Body of pancreas (tissue), 4 donors: ENCODE measurements at regions not wholly inside any gene's neighbourhood (a gene's known extent, or its start where the extent isn't known, plus 50 kb on each side); places are given as distances from the start of the nearest gene placed in this dataset.

ENCODE experiments used
- ATAC-seq: fragments of 150-250 bp; one replicate; pipeline ENCODE4 v1.9.1; 2016
- DNase-seq, 4 donors: peaks; one replicate each; pipeline ENCODE4 v3.0.0-alpha.2; 2019
- H3K27ac ChIP-seq, 4 donors: fragments of 200-600 bp; sonication (generic); 1 replicate in 3 of 4; 2 replicates in 1 of 4; pipeline versions ENCODE4 v1.5.1 to v1.6.1; 2016 to 2019; ENCODE audit warnings: mild to moderate bottlenecking in 1 of 4, mixed read lengths in 1 of 4, moderate library complexity in 1 of 4
- H3K27me3 ChIP-seq, 2 donors: fragments of 200-600 bp; sonication (generic); one replicate each; pipeline ENCODE4 v1.6.0; 2016; ENCODE audit warnings: mild to moderate bottlenecking in 1 of 2
- H3K36me3 ChIP-seq, 2 donors: fragments of 200-600 bp; sonication (generic); replicated peaks in 1 of 2; 2 replicates each; pipeline ENCODE4 v1.5.1; 2016; ENCODE audit warnings: low read depth in 2 of 2; ENCODE audit not compliant: insufficient read depth in 1 of 2
- H3K4me1 ChIP-seq: fragments of 200-600 bp; sonication (generic); one replicate; pipeline ENCODE4 v1.6.0; 2016
- H3K4me3 ChIP-seq, 2 donors: fragments of 200-600 bp; sonication (generic); 1 replicate in 1 of 2; 2 replicates in 1 of 2; pipeline ENCODE4 v1.5.1; 2016 to 2019
- H3K9me3 ChIP-seq, 3 donors: fragments of 200-600 bp; sonication (generic); 1 replicate in 2 of 3; 2 replicates in 1 of 3; pipeline ENCODE4 v1.5.1; 2016
- POLR2A ChIP-seq, 3 donors: fragments of 450-650 bp; IDR thresholded peaks; one replicate each; pipeline ENCODE4 v1.6.1; 2016; ENCODE audit warnings: antibody characterized with exemption in 3 of 3, mild to moderate bottlenecking in 2 of 3
- WGBS, 2 donors: methylation state at CpG; one replicate each; pipeline ENCODE4 v1.1.5; 2017; 5-methylcytosine and 5-hydroxymethylcytosine counted together
- intact Hi-C: fragments of 100-400 bp; cut with DNase I; formaldehyde crosslinking; loops from one replicate; pipeline ENCODE4 v1.15.1; 2023
- TF ChIP-seq, protein P1 (sequence below), 7 experiments: fragments of 450-650 bp in 4 of 7; fragments of 200-600 bp in 3 of 7; sonication (generic) in 3 of 7; IDR thresholded peaks; one replicate each; pipeline ENCODE4 v1.5.1; 2016 to 2019; ENCODE audit warnings: antibody characterized with exemption in 7 of 7

DNA sequence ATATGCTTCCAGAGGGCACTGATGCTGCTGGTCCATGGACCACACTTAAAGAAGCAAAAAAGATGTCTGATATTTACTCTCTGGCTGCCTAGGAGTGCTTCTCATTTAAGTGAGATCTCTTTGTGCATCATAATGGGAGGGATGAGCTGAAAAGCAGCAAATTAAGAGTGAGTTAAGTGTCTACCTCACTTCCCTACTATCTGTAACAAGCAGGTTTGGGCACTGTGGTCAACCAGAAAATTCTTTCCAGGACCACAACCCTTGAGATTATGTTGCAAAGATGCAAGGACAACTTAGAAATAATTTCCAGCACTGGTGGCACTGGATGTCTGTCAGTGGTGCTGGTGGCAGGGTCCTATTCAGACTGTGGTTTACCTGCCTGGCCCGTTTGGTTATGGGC lies 52.1 kb upstream of the USPL1 start:
- no peaks in the 10 kb centered on the region for H3K9me3 ChIP-seq
- no peaks in the 10 kb centered on the region for H3K27me3 ChIP-seq
- H3K27ac ChIP-seq = no peak overlapping the region
- no peaks in the 10 kb centered on the region for H3K4me1 ChIP-seq
- intact Hi-C loops = no loop called here
- 33 to 73% methylated on average over 1 of the region's 1 CpG for WGBS, 2 donors
- no peak for TF ChIP-seq POLR2A (IDR thresholded peaks at IDR 0.05)
- TF ChIP-seq, protein P1, sequence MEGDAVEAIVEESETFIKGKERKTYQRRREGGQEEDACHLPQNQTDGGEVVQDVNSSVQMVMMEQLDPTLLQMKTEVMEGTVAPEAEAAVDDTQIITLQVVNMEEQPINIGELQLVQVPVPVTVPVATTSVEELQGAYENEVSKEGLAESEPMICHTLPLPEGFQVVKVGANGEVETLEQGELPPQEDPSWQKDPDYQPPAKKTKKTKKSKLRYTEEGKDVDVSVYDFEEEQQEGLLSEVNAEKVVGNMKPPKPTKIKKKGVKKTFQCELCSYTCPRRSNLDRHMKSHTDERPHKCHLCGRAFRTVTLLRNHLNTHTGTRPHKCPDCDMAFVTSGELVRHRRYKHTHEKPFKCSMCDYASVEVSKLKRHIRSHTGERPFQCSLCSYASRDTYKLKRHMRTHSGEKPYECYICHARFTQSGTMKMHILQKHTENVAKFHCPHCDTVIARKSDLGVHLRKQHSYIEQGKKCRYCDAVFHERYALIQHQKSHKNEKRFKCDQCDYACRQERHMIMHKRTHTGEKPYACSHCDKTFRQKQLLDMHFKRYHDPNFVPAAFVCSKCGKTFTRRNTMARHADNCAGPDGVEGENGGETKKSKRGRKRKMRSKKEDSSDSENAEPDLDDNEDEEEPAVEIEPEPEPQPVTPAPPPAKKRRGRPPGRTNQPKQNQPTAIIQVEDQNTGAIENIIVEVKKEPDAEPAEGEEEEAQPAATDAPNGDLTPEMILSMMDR (IDR thresholded peaks at IDR 0.05) = no peak
- H3K4me3 ChIP-seq = no peak overlapping the region
- H3K36me3 ChIP-seq = no peaks in the 10 kb centered on the region
- ATAC-seq = no peak
- DNase-seq = no peak

DNA sequence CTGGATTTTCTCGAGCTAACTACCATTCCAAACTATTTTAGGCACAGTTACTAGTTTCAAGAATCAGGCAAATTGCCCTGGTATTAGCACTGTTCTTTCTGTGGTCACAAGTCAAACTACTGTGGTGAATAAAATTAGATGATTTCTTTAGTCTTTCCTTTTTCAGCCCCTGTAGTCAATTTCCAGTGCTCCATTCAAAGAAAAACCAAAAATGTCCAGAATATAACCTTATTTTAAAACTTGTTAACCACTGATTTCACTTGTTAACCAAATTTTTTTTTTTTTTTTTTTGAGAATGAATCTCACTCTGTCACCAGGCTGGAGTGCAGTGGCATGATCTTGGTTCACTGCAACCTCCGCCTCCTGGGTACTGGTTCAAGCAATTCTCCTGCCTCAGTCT lies 50.6 kb upstream of the USPL1 start:
- Histone ChIP-seq H3K4me1 (no peaks in the 10 kb centered on the region), H3K4me3 (no peak overlapping the region), H3K9me3 (no peaks in the 10 kb centered on the region), H3K27me3 (no peaks in the 10 kb centered on the region), H3K36me3 (no peaks in the 10 kb centered on the region), H3K27ac (no peak overlapping the region)
- intact Hi-C loops = no loop called here
- ATAC-seq = no peak
- DNase-seq = no peak
- TF ChIP-seq, protein P1 (IDR thresholded peaks at IDR 0.05) = no peak
- no peak for TF ChIP-seq POLR2A (IDR thresholded peaks at IDR 0.05)
- WGBS, 2 donors = 79 to 85% methylated on average over 2 of the region's 2 CpGs
